ENCODE measurements at regions not wholly inside any gene's neighbourhood (a gene's known extent, or its start where the extent isn't known, plus 50 kb on each side); places are given as distances from the start of the nearest gene placed in this dataset.

DNA sequence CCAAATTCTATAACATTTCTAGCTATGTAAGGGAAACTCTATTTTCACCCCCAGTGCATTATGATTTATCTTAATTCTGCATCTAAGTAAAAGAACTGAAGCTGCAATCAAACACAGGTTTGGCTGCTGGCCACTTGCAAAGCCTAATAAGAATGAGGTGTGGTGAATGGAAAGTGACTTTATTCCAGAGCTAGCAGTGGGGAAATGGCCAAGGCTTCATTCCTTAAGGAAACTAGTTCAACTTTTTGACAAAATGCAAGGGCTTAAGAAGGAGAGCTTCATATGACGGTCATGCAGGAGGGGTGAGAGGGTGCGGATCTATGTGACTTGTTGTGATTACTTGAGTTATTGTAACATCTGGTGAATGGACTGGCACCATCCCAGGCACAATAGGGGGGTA lies 1802.0 kb downstream of the SUCLG1 start:
- Histone ChIP-seq H3K27me3 (replicated peaks in 1 of 2; ENCODE audit: control insufficient read depth in 2 of 2, insufficient read depth in 2 of 2, low read length in 1 of 2) (no peaks in the 10 kb centered on the region), H3K4me3 (no peak overlapping the region), H3K4me2 (ENCODE audit: control insufficient read depth, insufficient read depth) (no peak overlapping the region), H4K20me1 (ENCODE audit: control insufficient read depth, insufficient read depth) (no peaks in the 10 kb centered on the region), H3K36me3 (ENCODE audit: control insufficient read depth in 2 of 2, insufficient read depth in 2 of 2, low read length in 1 of 2) (no peaks in the 10 kb centered on the region), H3K4me1 (ENCODE audit: control insufficient read depth, insufficient read depth, low read length) (no peaks in the 10 kb centered on the region), H3K79me2 (ENCODE audit: control insufficient read depth, insufficient read depth, low read length) (no peaks in the 10 kb centered on the region), H2AFZ (ENCODE audit: control insufficient read depth, low read depth, low read length) (no peak overlapping the region), H3K9me3 (replicated peaks; ENCODE audit: control insufficient read depth, insufficient read depth, low read length) (no peaks in the 10 kb centered on the region), H3K27ac (ENCODE audit: control insufficient read depth, insufficient read depth) (no peak overlapping the region), H3K9ac (ENCODE audit: control insufficient read depth, insufficient read depth, low read length) (no peak overlapping the region)
- POLR2A ChIA-PET, result no interaction called here
- DNase-seq (ENCODE audit: low read depth, low spot score), result no peak
- intact Hi-C loops (cut with micrococcal nuclease; ENCODE audit: unreplicated experiment), result no loop called here
- no TSS peak for BruUV-seq (replicated peaks)
- no peak for FAIRE-seq
- RAD21 ChIA-PET (ENCODE audit: unreplicated experiment), result no interaction called here
- in situ Hi-C loops (cut with MboI), result no loop called here
- CTCF ChIA-PET, result interaction anchor here (0.8 kb wide), 1 partner anchor 313 kb away, joined by 3 read pairs; no protein-coding TSS in a partner anchor
- WGBS (ENCODE audit: insufficient coverage, insufficient replicate concordance, low lambda C conversion rate, missing lambda C conversion rate), result 2% methylated on average over 2 of the region's 2 CpGs
- SMC1A ChIA-PET (ENCODE audit: uncharacterized antibody, unreplicated experiment), result no interaction called here
- ATAC-seq, result no peak
- TF ChIP-seq TCF3 (IDR thresholded peaks at IDR 0.05; ENCODE audit: borderline replicate concordance, insufficient read depth, low read depth, low read length), result no peak
- no peak for TF ChIP-seq TAF1 (IDR thresholded peaks at IDR 0.05; ENCODE audit: borderline replicate concordance, low read depth, low read length)
- TF ChIP-seq, protein P1, sequence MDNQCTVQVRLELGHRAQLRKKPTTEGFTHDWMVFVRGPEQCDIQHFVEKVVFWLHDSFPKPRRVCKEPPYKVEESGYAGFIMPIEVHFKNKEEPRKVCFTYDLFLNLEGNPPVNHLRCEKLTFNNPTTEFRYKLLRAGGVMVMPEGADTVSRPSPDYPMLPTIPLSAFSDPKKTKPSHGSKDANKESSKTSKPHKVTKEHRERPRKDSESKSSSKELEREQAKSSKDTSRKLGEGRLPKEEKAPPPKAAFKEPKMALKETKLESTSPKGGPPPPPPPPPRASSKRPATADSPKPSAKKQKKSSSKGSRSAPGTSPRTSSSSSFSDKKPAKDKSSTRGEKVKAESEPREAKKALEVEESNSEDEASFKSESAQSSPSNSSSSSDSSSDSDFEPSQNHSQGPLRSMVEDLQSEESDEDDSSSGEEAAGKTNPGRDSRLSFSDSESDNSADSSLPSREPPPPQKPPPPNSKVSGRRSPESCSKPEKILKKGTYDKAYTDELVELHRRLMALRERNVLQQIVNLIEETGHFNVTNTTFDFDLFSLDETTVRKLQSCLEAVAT (IDR thresholded peaks at IDR 0.05), result no peak
- no peak for TF ChIP-seq NFYB (IDR thresholded peaks at IDR 0.05; ENCODE audit: insufficient read depth, low read depth, low read length)
- TF ChIP-seq ESRRA (IDR thresholded peaks at IDR 0.05; ENCODE audit: low read length), result no peak
- no peak for TF ChIP-seq SMARCA5 (IDR thresholded peaks at IDR 0.05)
- TF ChIP-seq GABPA (IDR thresholded peaks at IDR 0.05; ENCODE audit: low read depth), result no peak
- no peak for TF ChIP-seq SREBF1 (IDR thresholded peaks at IDR 0.05; ENCODE audit: low read length)

DNA sequence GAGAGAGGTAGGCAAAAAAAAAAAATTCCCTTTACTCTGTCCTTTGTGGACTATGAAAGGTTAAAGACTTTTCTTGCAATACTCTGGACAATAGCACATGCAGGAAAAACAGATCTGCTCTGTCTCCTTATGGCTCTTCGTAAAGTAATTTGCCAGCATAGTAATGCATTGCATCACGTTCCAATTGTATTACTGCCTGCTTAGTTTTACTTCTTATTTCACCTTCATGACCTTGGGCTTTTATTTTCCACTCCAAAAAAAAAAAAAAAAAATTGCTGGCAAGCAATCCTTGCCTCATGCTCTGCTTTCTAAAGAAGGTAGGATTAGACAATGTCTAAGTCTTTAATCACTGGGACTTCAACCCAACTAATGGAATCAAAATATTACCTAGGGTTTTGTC lies 1802.7 kb downstream of the SUCLG1 start:
- Histone ChIP-seq H4K20me1 (ENCODE audit: control insufficient read depth, insufficient read depth) (no peaks in the 10 kb centered on the region), H3K27me3 (replicated peaks in 1 of 2; ENCODE audit: control insufficient read depth in 2 of 2, insufficient read depth in 2 of 2, low read length in 1 of 2) (no peaks in the 10 kb centered on the region), H3K4me1 (ENCODE audit: control insufficient read depth, insufficient read depth, low read length) (no peaks in the 10 kb centered on the region), H3K4me3 (no peak overlapping the region), H3K9ac (ENCODE audit: control insufficient read depth, insufficient read depth, low read length) (no peak overlapping the region), H2AFZ (ENCODE audit: control insufficient read depth, low read depth, low read length) (no peak overlapping the region), H3K4me2 (ENCODE audit: control insufficient read depth, insufficient read depth) (no peak overlapping the region), H3K79me2 (ENCODE audit: control insufficient read depth, insufficient read depth, low read length) (no peaks in the 10 kb centered on the region), H3K27ac (ENCODE audit: control insufficient read depth, insufficient read depth) (no peak overlapping the region), H3K9me3 (replicated peaks; ENCODE audit: control insufficient read depth, insufficient read depth, low read length) (no peaks in the 10 kb centered on the region), H3K36me3 (ENCODE audit: control insufficient read depth in 2 of 2, insufficient read depth in 2 of 2, low read length in 1 of 2) (no peaks in the 10 kb centered on the region)
- FAIRE-seq (no peak), DNase-seq (ENCODE audit: low read depth, low spot score) (no peak), ATAC-seq (no peak)
- CTCF ChIA-PET, result interaction anchor here (0.8 kb wide), 1 partner anchor 312 kb away, joined by 3 read pairs; no protein-coding TSS in a partner anchor
- SMC1A ChIA-PET (ENCODE audit: uncharacterized antibody, unreplicated experiment), result no interaction called here
- WGBS (ENCODE audit: insufficient coverage, insufficient replicate concordance, low lambda C conversion rate, missing lambda C conversion rate), result 12% methylated on average over 2 of the region's 2 CpGs
- in situ Hi-C loops (cut with MboI), result no loop called here
- intact Hi-C loops (cut with micrococcal nuclease; ENCODE audit: unreplicated experiment), result no loop called here
- no TSS peak for BruUV-seq (replicated peaks)
- RAD21 ChIA-PET (ENCODE audit: unreplicated experiment), result no interaction called here
- POLR2A ChIA-PET, result no interaction called here
- TF ChIP-seq NR2F1 (conservative IDR thresholded peaks at IDR 0.05), result no peak
- TF ChIP-seq BACH1 (IDR thresholded peaks at IDR 0.05; ENCODE audit: borderline replicate concordance), result no peak
- TF ChIP-seq RAD21 (IDR thresholded peaks at IDR 0.05; ENCODE audit: insufficient read depth, low read depth, low read length), result no peak
- TF ChIP-seq KLF5 (IDR thresholded peaks at IDR 0.05; ENCODE audit: partially characterized antibody), result no peak
- TF ChIP-seq MYB (IDR thresholded peaks at IDR 0.05; ENCODE audit: borderline replicate concordance, low read depth, low read length), result no peak
- no peak for TF ChIP-seq CHD2 (IDR thresholded peaks at IDR 0.05; ENCODE audit: borderline replicate concordance, low read depth, low read length)
- TF ChIP-seq, protein P2, sequence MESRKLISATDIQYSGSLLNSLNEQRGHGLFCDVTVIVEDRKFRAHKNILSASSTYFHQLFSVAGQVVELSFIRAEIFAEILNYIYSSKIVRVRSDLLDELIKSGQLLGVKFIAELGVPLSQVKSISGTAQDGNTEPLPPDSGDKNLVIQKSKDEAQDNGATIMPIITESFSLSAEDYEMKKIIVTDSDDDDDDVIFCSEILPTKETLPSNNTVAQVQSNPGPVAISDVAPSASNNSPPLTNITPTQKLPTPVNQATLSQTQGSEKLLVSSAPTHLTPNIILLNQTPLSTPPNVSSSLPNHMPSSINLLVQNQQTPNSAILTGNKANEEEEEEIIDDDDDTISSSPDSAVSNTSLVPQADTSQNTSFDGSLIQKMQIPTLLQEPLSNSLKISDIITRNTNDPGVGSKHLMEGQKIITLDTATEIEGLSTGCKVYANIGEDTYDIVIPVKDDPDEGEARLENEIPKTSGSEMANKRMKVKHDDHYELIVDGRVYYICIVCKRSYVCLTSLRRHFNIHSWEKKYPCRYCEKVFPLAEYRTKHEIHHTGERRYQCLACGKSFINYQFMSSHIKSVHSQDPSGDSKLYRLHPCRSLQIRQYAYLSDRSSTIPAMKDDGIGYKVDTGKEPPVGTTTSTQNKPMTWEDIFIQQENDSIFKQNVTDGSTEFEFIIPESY (IDR thresholded peaks at IDR 0.05), result no peak
- TF ChIP-seq, protein P3, sequence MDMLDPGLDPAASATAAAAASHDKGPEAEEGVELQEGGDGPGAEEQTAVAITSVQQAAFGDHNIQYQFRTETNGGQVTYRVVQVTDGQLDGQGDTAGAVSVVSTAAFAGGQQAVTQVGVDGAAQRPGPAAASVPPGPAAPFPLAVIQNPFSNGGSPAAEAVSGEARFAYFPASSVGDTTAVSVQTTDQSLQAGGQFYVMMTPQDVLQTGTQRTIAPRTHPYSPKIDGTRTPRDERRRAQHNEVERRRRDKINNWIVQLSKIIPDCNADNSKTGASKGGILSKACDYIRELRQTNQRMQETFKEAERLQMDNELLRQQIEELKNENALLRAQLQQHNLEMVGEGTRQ (IDR thresholded peaks at IDR 0.05; ENCODE audit: borderline replicate concordance, low read depth, low read length), result no peak
- no peak for TF ChIP-seq HDGF (IDR thresholded peaks at IDR 0.05)
